ENCODE measurements at regions not wholly inside any gene's neighbourhood (a gene's known extent, or its start where the extent isn't known, plus 50 kb on each side); places are given as distances from the start of the nearest gene placed in this dataset.

GRCh38 chr2:145728511-145728910 lies 1208.6 kb upstream of the ZEB2 start:
- POLR2A ChIA-PET = no interaction called here
- TF ChIP-seq PRDM2 (tag by site-specific recombination; IDR thresholded peaks at IDR 0.05; ENCODE audit: borderline replicate concordance) = no peak
- no peak for TF ChIP-seq MZF1 (tag by site-specific recombination; IDR thresholded peaks at IDR 0.05; ENCODE audit: borderline replicate concordance)
- no peak for TF ChIP-seq ZNF600 (tag by site-specific recombination; IDR thresholded peaks at IDR 0.05)
- TF ChIP-seq ZNF391 (tag by site-specific recombination; IDR thresholded peaks at IDR 0.05; ENCODE audit: borderline replicate concordance, low read depth) = no peak
- no peak for TF ChIP-seq ZBTB21 (tag by site-specific recombination; IDR thresholded peaks at IDR 0.05)
- TF ChIP-seq ZNF48 (tag by site-specific recombination; IDR thresholded peaks at IDR 0.05) = no peak
- TF ChIP-seq ZNF664 (tag by site-specific recombination; IDR thresholded peaks at IDR 0.05) = no peak
- no peak for TF ChIP-seq SALL2 (tag by site-specific recombination; IDR thresholded peaks at IDR 0.05; ENCODE audit: borderline replicate concordance)
- no peak for TF ChIP-seq ZNF449 (tag by site-specific recombination; IDR thresholded peaks at IDR 0.05)
- no peak for TF ChIP-seq HOXC10 (CRISPR knock-in tag; IDR thresholded peaks at IDR 0.05)
- TF ChIP-seq ZNF341 (tag by site-specific recombination; IDR thresholded peaks at IDR 0.05; ENCODE audit: low read depth) = no peak
- no peak for TF ChIP-seq ZNF488 (tag by site-specific recombination; IDR thresholded peaks at IDR 0.05)
- TF ChIP-seq ZNF561 (tag by site-specific recombination; IDR thresholded peaks at IDR 0.05; ENCODE audit: borderline replicate concordance) = no peak
- no peak for TF ChIP-seq FEZF1 (tag by site-specific recombination; IDR thresholded peaks at IDR 0.05)
- Histone ChIP-seq H3K4me3 (ENCODE audit: low read depth, low read length) (no peak overlapping the region), H3K36me3 (ENCODE audit: control insufficient read depth in 2 of 2, insufficient read depth in 1 of 2, low read length in 2 of 2) (no peaks in the 10 kb centered on the region), H3K27ac (ENCODE audit: extremely low read depth, low read depth, low read length) (no peak overlapping the region), H3K9me3 (ENCODE audit: control insufficient read depth, insufficient read depth, low read depth, low read length) (no peaks in the 10 kb centered on the region), H3K4me1 (ENCODE audit: control insufficient read depth, insufficient read depth, low read length) (no peaks in the 10 kb centered on the region)
- CTCF ChIA-PET = no interaction called here

- Histone ChIP-seq H3K36me3 (ENCODE audit: control insufficient read depth in 2 of 2, insufficient read depth in 1 of 2, low read length in 2 of 2) (no peaks in the 10 kb centered on the region), H3K27ac (ENCODE audit: extremely low read depth, low read depth, low read length) (no peak overlapping the region), H3K4me1 (ENCODE audit: control insufficient read depth, insufficient read depth, low read length) (no peaks in the 10 kb centered on the region), H3K9me3 (ENCODE audit: control insufficient read depth, insufficient read depth, low read depth, low read length) (no peaks in the 10 kb centered on the region), H3K4me3 (ENCODE audit: low read depth, low read length) (no peak overlapping the region)
- ChIA-PET CTCF (no interaction called here), POLR2A (no interaction called here)
- TF ChIP-seq PRDM1 (tag by site-specific recombination; IDR thresholded peaks at IDR 0.05) = no peak
- no peak for TF ChIP-seq ZNF48 (tag by site-specific recombination; IDR thresholded peaks at IDR 0.05)
- no peak for TF ChIP-seq ZBTB48 (tag by site-specific recombination; IDR thresholded peaks at IDR 0.05)
- TF ChIP-seq ZNF571 (tag by site-specific recombination; IDR thresholded peaks at IDR 0.05) = no peak
- TF ChIP-seq SCRT1 (tag by site-specific recombination; IDR thresholded peaks at IDR 0.05; ENCODE audit: borderline replicate concordance) = no peak
- no peak for TF ChIP-seq ZNF639 (tag by site-specific recombination; IDR thresholded peaks at IDR 0.05)
- no peak for TF ChIP-seq ZNF280C (tag by site-specific recombination; IDR thresholded peaks at IDR 0.05)
- TF ChIP-seq ZNF692 (tag by site-specific recombination; IDR thresholded peaks at IDR 0.05) = no peak
- no peak for TF ChIP-seq ZNF239 (tag by site-specific recombination; IDR thresholded peaks at IDR 0.05)
- no peak for TF ChIP-seq ZNF157 (tag by site-specific recombination; IDR thresholded peaks at IDR 0.05)
Measured at GRCh38 chr2:145725876-145726275, 1206.0 kb upstream of the ZEB2 start.

All from HEK293 (cell line).